Testis (tissue), 2 donors: ENCODE measurements at regions not wholly inside any gene's neighbourhood (a gene's known extent, or its start where the extent isn't known, plus 50 kb on each side); places are given as distances from the start of the nearest gene placed in this dataset.

Experiments used
- DNase-seq: peaks from one replicate; pipeline ENCODE4 v3.0.0-alpha.2; 2019
- H3K27ac ChIP-seq, 2 donors: fragments of 200-600 bp; sonication (generic); one replicate each; pipeline ENCODE4 v1.5.1; 2019
- H3K27me3 ChIP-seq: fragments of 200-600 bp; sonication (generic); one replicate; pipeline ENCODE4 v1.5.1; 2019
- H3K36me3 ChIP-seq: fragments of 200-600 bp; sonication (generic); one replicate; pipeline ENCODE4 v1.5.1; 2017; ENCODE audit warnings: low read depth; ENCODE audit errors: missing control alignments
- H3K4me1 ChIP-seq: fragments of 200-600 bp; sonication (generic); one replicate; pipeline ENCODE4 v1.5.1; 2019
- H3K4me3 ChIP-seq, 2 donors: fragments of 200-600 bp; sonication (generic); one replicate each; pipeline ENCODE4 v1.5.1; 2017 to 2019
- H3K9me3 ChIP-seq: fragments of 200-600 bp; sonication (generic); one replicate; pipeline ENCODE4 v1.5.1; 2017
- POLR2A ChIP-seq: fragments of 450-650 bp; IDR thresholded peaks from one replicate; pipeline ENCODE4 v1.6.1; 2017; ENCODE audit warnings: antibody characterized with exemption, mild to moderate bottlenecking, moderate library complexity
- WGBS, 2 donors: methylation state at CpG; one replicate each; pipeline ENCODE4 v1.1.5; 2018; 5-methylcytosine and 5-hydroxymethylcytosine counted together
- intact Hi-C: fragments of 100-400 bp; cut with DNase I; formaldehyde crosslinking; loops from one replicate; pipeline ENCODE4 v1.15.1; 2023; ENCODE audit warnings: low total_unique reads
- TF ChIP-seq, protein P1 (sequence below), 3 experiments: fragments of 450-650 bp in 2 of 3; fragments of 200-600 bp in 1 of 3; sonication (generic) in 1 of 3; IDR thresholded peaks; one replicate each; pipeline ENCODE4 v1.5.1; 2016 to 2019; ENCODE audit warnings: antibody characterized with exemption in 3 of 3, mild to moderate bottlenecking in 2 of 3, moderate library complexity in 1 of 3

DNA sequence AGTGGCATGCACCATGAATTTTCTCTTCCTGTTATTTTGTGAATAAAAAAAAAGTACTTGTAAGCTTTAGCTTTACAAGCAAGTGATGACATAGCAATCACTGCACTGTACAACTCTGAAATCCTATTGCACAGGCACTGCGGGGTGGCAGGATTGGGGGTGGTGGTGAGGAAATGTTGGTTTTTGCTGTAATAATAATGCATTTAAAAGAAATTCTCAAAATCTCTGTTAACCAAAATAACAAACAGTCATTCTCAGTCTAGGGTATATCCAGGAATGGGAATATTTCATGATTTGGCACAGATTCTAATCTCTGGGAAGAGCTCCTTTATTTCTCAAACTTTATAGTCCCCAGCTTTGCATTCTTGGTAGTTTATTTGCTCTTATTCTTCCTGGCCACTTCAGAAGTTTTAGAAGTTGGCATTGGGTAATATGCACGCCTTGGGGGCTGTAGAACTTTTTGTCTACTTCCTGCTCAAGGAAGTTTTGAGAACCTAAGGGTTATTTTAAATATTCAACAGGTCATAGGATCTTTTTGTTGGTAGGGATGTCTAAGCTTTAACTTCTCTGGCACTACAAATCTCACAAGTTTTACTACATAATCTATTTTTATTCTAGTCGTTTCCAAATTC lies 353.0 kb upstream of the KLF12 start:
- TF ChIP-seq, protein P1, sequence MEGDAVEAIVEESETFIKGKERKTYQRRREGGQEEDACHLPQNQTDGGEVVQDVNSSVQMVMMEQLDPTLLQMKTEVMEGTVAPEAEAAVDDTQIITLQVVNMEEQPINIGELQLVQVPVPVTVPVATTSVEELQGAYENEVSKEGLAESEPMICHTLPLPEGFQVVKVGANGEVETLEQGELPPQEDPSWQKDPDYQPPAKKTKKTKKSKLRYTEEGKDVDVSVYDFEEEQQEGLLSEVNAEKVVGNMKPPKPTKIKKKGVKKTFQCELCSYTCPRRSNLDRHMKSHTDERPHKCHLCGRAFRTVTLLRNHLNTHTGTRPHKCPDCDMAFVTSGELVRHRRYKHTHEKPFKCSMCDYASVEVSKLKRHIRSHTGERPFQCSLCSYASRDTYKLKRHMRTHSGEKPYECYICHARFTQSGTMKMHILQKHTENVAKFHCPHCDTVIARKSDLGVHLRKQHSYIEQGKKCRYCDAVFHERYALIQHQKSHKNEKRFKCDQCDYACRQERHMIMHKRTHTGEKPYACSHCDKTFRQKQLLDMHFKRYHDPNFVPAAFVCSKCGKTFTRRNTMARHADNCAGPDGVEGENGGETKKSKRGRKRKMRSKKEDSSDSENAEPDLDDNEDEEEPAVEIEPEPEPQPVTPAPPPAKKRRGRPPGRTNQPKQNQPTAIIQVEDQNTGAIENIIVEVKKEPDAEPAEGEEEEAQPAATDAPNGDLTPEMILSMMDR (IDR thresholded peaks at IDR 0.05) = no peak
- no peak for TF ChIP-seq POLR2A
- Histone ChIP-seq H3K27me3 (no peaks in the 10 kb centered on the region), H3K27ac (no peak overlapping the region), H3K4me3 (no peak overlapping the region), H3K36me3 (no peaks in the 10 kb centered on the region), H3K9me3 (no peaks in the 10 kb centered on the region), H3K4me1 (no peaks in the 10 kb centered on the region)
- DNase-seq = no peak
- intact Hi-C loops = no loop called here
- WGBS, 2 donors = 48 to 49% methylated on average over 3 of the region's 3 CpGs

DNA sequence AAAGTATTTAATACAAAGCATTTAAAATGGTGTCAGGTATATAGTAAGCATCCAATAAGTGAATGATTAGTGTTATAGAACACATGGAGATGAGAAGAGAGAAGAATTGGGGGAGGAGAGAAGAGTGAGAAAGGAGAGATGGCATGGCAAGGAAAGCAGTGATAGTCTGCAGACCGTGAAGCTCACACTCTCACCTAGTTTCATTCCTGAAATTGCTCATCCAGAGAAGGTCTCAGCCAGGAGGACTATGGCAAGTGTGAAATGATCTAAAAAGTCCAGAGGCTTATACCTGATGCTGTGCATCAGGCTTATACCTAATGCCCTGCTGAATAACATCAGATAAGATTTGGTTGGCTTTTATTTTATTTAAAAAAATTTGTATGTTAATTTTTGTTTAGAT lies 351.6 kb upstream of the KLF12 start:
- H3K27ac ChIP-seq = no peak overlapping the region
- no peaks in the 10 kb centered on the region for H3K36me3 ChIP-seq
- no peaks in the 10 kb centered on the region for H3K4me1 ChIP-seq
- no peak overlapping the region for H3K4me3 ChIP-seq
- DNase-seq = no peak
- H3K9me3 ChIP-seq = no peaks in the 10 kb centered on the region
- no peaks in the 10 kb centered on the region for H3K27me3 ChIP-seq
- intact Hi-C loops = no loop called here
- 56 to 63% methylated on average over 1 of the region's 1 CpG for WGBS, 2 donors
- no peak for TF ChIP-seq POLR2A
- TF ChIP-seq, protein P1 (IDR thresholded peaks at IDR 0.05) = no peak

GRCh38 chr13:74479124-74479523 lies 344.9 kb upstream of the KLF12 start:
- H3K36me3 ChIP-seq = no peaks in the 10 kb centered on the region
- no peaks in the 10 kb centered on the region for H3K4me1 ChIP-seq
- H3K4me3 ChIP-seq = no peak overlapping the region
- intact Hi-C loops = no loop called here
- no peak for DNase-seq
- H3K9me3 ChIP-seq = no peaks in the 10 kb centered on the region
- TF ChIP-seq POLR2A = no peak
- TF ChIP-seq, protein P1 (IDR thresholded peaks at IDR 0.05) = no peak
- no peaks in the 10 kb centered on the region for H3K27me3 ChIP-seq
- H3K27ac ChIP-seq = no peak overlapping the region
- 45 to 65% methylated on average over 2 of the region's 2 CpGs for WGBS, 2 donors

DNA sequence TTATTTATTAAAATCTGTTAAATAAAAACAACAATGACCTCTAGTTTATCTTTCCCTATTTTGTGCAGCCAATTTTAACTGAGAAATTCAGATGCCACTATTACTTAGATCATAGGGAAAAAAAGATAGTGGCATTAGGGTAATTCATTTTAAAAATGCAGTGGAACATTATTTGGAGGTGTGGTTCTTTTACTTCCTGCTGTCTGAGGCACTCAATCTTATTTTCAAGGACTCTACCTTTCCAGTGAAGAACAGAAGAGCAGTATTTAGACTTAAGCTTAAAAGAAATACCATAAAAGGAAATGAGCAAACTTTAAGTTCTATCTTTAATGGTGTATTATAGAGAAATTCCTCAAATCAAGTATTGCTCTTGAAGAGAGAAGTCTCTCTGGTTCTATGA lies 342.6 kb upstream of the KLF12 start:
- no peaks in the 10 kb centered on the region for H3K4me1 ChIP-seq
- H3K36me3 ChIP-seq = no peaks in the 10 kb centered on the region
- DNase-seq = no peak
- no peak for TF ChIP-seq POLR2A
- TF ChIP-seq, protein P1 (IDR thresholded peaks at IDR 0.05) = no peak
- intact Hi-C loops = no loop called here
- H3K27ac ChIP-seq = no peak overlapping the region
- H3K4me3 ChIP-seq = no peak overlapping the region
- H3K9me3 ChIP-seq = no peaks in the 10 kb centered on the region
- no peaks in the 10 kb centered on the region for H3K27me3 ChIP-seq

DNA sequence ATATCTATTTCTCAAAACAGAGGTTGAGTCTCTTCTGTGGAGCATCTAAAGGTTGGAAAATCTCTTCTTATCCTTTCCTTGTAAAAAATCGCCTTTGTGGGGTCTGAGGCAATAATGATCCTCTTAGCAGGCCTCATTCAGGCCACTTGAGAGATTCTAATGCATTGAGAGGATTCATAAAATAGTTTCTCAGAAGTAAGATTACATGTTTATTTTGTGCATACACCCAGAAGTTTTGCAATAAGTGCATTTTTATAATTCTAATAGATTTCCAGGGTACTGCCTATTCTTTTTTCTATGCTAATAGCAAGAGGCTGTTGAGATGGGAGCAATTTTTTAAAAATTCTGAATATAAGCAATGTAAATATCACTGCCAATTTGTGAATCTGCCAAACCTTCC lies 342.2 kb upstream of the KLF12 start:
- WGBS, 2 donors = 81 to 88% methylated on average over 1 of the region's 1 CpG

More for the DNA sequence above, 342.2 kb upstream of the KLF12 start:
- no peak for DNase-seq
- H3K36me3 ChIP-seq = no peaks in the 10 kb centered on the region
- H3K27me3 ChIP-seq = no peaks in the 10 kb centered on the region
- TF ChIP-seq POLR2A = no peak
- TF ChIP-seq, protein P1 (IDR thresholded peaks at IDR 0.05) = no peak
- intact Hi-C loops = no loop called here
- H3K27ac ChIP-seq = no peak overlapping the region
- no peak overlapping the region for H3K4me3 ChIP-seq
- no peaks in the 10 kb centered on the region for H3K9me3 ChIP-seq
- no peaks in the 10 kb centered on the region for H3K4me1 ChIP-seq
